HepG2 (cell line): ENCODE measurements at regions not wholly inside any gene's neighbourhood (a gene's known extent, or its start where the extent isn't known, plus 50 kb on each side); places are given as distances from the start of the nearest gene placed in this dataset.

ENCODE experiments used
- ATAC-seq: fragments of 200-7000 bp; cut with Tn5 transposase; 3 replicates; pipeline ENCODE4 v1.9.1; 2020; ENCODE audit warnings: mild to moderate bottlenecking, moderate library complexity
- BruUV-seq: library from RNA; stranded (reverse); fragments of 400-500 nt; replicated peaks from 2 replicates; lab custom pipeline; 2021; lab: Mats Ljungman, UMichigan
- CTCF ChIA-PET: fragments of 300-600 bp; formaldehyde crosslinking; extraction: SDS; loops from one replicate; lab custom pipeline; 2021; ENCODE audit warnings: low total read pairs, inconsistent platforms, low intra/inter-chr PET ratio; lab: Yijun Ruan, JAX
- POLR2A ChIA-PET: fragments of 350-600 bp; sonication (Branson Sonifier 250); formaldehyde crosslinking; loops from one replicate; lab custom pipeline; 2020; ENCODE audit warnings: antibody characterized with exemption, inconsistent platforms; lab: Yijun Ruan, JAX
- DNase-seq: peaks from one replicate; pipeline ENCODE4 v3.0.0-alpha.2; 2015; ENCODE audit warnings: low spot score
- FAIRE-seq: peaks from 3 replicates; lab custom pipeline; 2011; peaks lifted over from hg19 to GRCh38; lab: Jason Lieb, UNC
- H2AFZ ChIP-seq: one replicate; pipeline ENCODE4 v1.6.1; 2011; ENCODE audit warnings: low read length, inconsistent platforms
- H3K27ac ChIP-seq: fragments of 300-600 bp; 3 replicates; pipeline ENCODE4 v1.8.0; 2011; ENCODE audit warnings: mixed run types, mild to moderate bottlenecking, mixed read lengths, low read length, inconsistent platforms; ENCODE audit not compliant: insufficient read depth; ENCODE audit errors: extremely low read length
- H3K27me3 ChIP-seq, 2 experiments: fragments of 200-600 bp in 1 of 2; 2 replicates in 1 of 2; 3 replicates in 1 of 2; pipeline versions ENCODE4 v1.6.0 to v1.8.0; 2011; ENCODE audit warnings: low read length in 2 of 2, mild to moderate bottlenecking in 2 of 2, moderate library complexity in 2 of 2, inconsistent platforms in 1 of 2; ENCODE audit not compliant: insufficient read depth in 2 of 2, control insufficient read depth in 1 of 2
- H3K36me3 ChIP-seq, 2 experiments: fragments of 200-600 bp in 1 of 2; replicated peaks in 1 of 2; 2 replicates in 1 of 2; 3 replicates in 1 of 2; pipeline versions ENCODE4 v1.5.1 to v1.8.0; 2011; ENCODE audit warnings: low read length in 2 of 2, inconsistent platforms in 1 of 2; ENCODE audit not compliant: insufficient read depth in 2 of 2, control insufficient read depth in 1 of 2
- H3K4me1 ChIP-seq: 2 replicates; pipeline ENCODE4 v1.5.1; 2012; ENCODE audit warnings: low read length, inconsistent platforms; ENCODE audit not compliant: insufficient read depth
- H3K4me2 ChIP-seq: 2 replicates; pipeline ENCODE4 v1.6.0; 2011; ENCODE audit warnings: low read depth, low read length, inconsistent platforms
- H3K4me3 ChIP-seq, 3 experiments: fragments of 200-600 bp in 1 of 3; sonication (generic), shearing (Covaris generic) in 1 of 3; replicated peaks in 1 of 3; 2 replicates each; pipeline ENCODE4 v1.5.1; 2011 to 2016; ENCODE audit warnings: low read length in 3 of 3, inconsistent platforms in 2 of 3, low read depth in 2 of 3, mild to moderate bottlenecking in 2 of 3, control low read depth in 1 of 3, mixed read lengths in 1 of 3; ENCODE audit not compliant: insufficient read depth in 1 of 3
- H3K79me2 ChIP-seq: one replicate; pipeline ENCODE4 v1.6.1; 2011; ENCODE audit warnings: low read length, inconsistent platforms; ENCODE audit not compliant: insufficient read depth
- H3K9ac ChIP-seq: 2 replicates; pipeline ENCODE4 v1.6.0; 2011; ENCODE audit warnings: mild to moderate bottlenecking, low read depth, low read length, inconsistent platforms; ENCODE audit not compliant: insufficient read depth
- H3K9me3 ChIP-seq: 2 replicates; pipeline ENCODE4 v1.5.1; 2012; ENCODE audit warnings: mild to moderate bottlenecking, low read length
- H4K20me1 ChIP-seq: 2 replicates; pipeline ENCODE4 v1.6.0; 2011; ENCODE audit warnings: inconsistent platforms, mild to moderate bottlenecking, low read length, moderate library complexity; ENCODE audit not compliant: insufficient read depth
- DBP ChIP-seq: sonication (generic); formaldehyde crosslinking; IDR thresholded peaks from 2 replicates; pipeline ENCODE4 v1.4.0; 2020; ENCODE audit warnings: missing genetic modification reagents; ENCODE audit errors: not compliant biosample characterization
- ETV5 ChIP-seq: IDR thresholded peaks from 2 replicates; pipeline ENCODE4 v1.6.1; 2018; ENCODE audit warnings: missing biosample characterization, missing genetic modification reagents, inconsistent platforms, borderline replicate concordance
- MBNL3 ChIP-seq: fragments of 250-450 bp; sonication (Bioruptor Pico); conservative IDR thresholded peaks from 2 replicates; pipeline ENCODE4 v1.8.0; 2022; ENCODE audit warnings: mild to moderate bottlenecking, inconsistent platforms
- NFAT5 ChIP-seq: sonication (generic); formaldehyde crosslinking; IDR thresholded peaks from 2 replicates; pipeline ENCODE4 v1.4.0; 2020; ENCODE audit warnings: missing genetic modification reagents
- STAT5B ChIP-seq: sonication (generic); formaldehyde crosslinking; IDR thresholded peaks from 2 replicates; pipeline ENCODE4 v1.4.0; 2020; ENCODE audit warnings: missing genetic modification reagents
- THAP7 ChIP-seq: sonication (generic); formaldehyde crosslinking; IDR thresholded peaks from 2 replicates; pipeline ENCODE4 v1.8.1; 2023; ENCODE audit warnings: mild to moderate bottlenecking, missing genetic modification reagents
- THYN1 ChIP-seq: sonication (generic); formaldehyde crosslinking; IDR thresholded peaks from 2 replicates; pipeline ENCODE4 v1.8.1; 2023; ENCODE audit warnings: low read depth, mild to moderate bottlenecking, moderate library complexity, missing genetic modification reagents, borderline replicate concordance
- ZNF263 ChIP-seq: sonication (generic); formaldehyde crosslinking; IDR thresholded peaks from 2 replicates; pipeline ENCODE4 v1.4.0; 2020; ENCODE audit warnings: missing genetic modification reagents
- ZNF326 ChIP-seq: sonication (generic); formaldehyde crosslinking; IDR thresholded peaks from 2 replicates; pipeline ENCODE4 v1.4.0; 2020; ENCODE audit warnings: missing genetic modification reagents, borderline replicate concordance
- ZNF563 ChIP-seq: sonication (generic); formaldehyde crosslinking; IDR thresholded peaks from 2 replicates; pipeline ENCODE4 v1.8.0; 2022; ENCODE audit warnings: mild to moderate bottlenecking, moderate library complexity, missing genetic modification reagents
- WGBS: methylation state at CpG from one replicate; pipeline ENCODE4 v1.1.6; 2017; ENCODE audit warnings: low lambda C conversion rate; 5-methylcytosine and 5-hydroxymethylcytosine counted together
- in situ Hi-C: cut with HindIII; loops from 2 replicates; pipeline ENCODE4 v1.10.0; 2017; ENCODE audit warnings: low pct_unique_long_range_greater_than_20kb; ENCODE audit not compliant: extremely low pct_ligation_motif_present
- intact Hi-C: fragments of 100-400 bp; cut with micrococcal nuclease; formaldehyde crosslinking; loops from one replicate; pipeline ENCODE4 v1.10.0; 2022; ENCODE audit not compliant: unreplicated experiment

GRCh38 chr18:24835751-24836150 lies 375.3 kb downstream of the HRH4 start (continued):
- TF ChIP-seq NFAT5 (CRISPR knock-in tag) (no peak), DBP (no peak), ZNF263 (CRISPR knock-in tag) (no peak), ZNF563 (CRISPR knock-in tag) (no peak), ETV5 (CRISPR knock-in tag) (no peak)

GRCh38 chr18:24837066-24837465 lies 376.6 kb downstream of the HRH4 start:
- FAIRE-seq, result no peak
- POLR2A ChIA-PET, result no interaction called here
- ATAC-seq, result no peak

More at GRCh38 chr18:24837066-24837465, 376.6 kb downstream of the HRH4 start:
- in situ Hi-C loops (no loop called here), intact Hi-C loops (no loop called here)
- Histone ChIP-seq H3K27me3 (no peaks in the 10 kb centered on the region), H3K9ac (no peak overlapping the region), H4K20me1 (no peaks in the 10 kb centered on the region), H3K9me3 (no peaks in the 10 kb centered on the region), H3K27ac (no peak overlapping the region), H3K4me2 (no peak overlapping the region), H2AFZ (no peak overlapping the region), H3K79me2 (no peaks in the 10 kb centered on the region), H3K36me3 (no peaks in the 10 kb centered on the region), H3K4me1 (no peaks in the 10 kb centered on the region), H3K4me3 (no peak overlapping the region)
- CTCF ChIA-PET, result no interaction called here
- no peak for DNase-seq
- no TSS peak for BruUV-seq
- 0% methylated on average over 3 of the region's 3 CpGs for WGBS
- no peak for TF ChIP-seq STAT5B (CRISPR knock-in tag)
- no peak for TF ChIP-seq THYN1 (CRISPR knock-in tag)
- TF ChIP-seq THAP7 (CRISPR knock-in tag), result no peak
- no peak for TF ChIP-seq ZNF326 (CRISPR knock-in tag)
- TF ChIP-seq MBNL3 (CRISPR knock-in tag), result no peak
